HG02759 (cell line): ENCODE measurements at regions not wholly inside any gene's neighbourhood (a gene's known extent, or its start where the extent isn't known, plus 50 kb on each side); places are given as distances from the start of the nearest gene placed in this dataset.
A peak's percentile ranks its signal among the peaks of the same experiment; 100 is the strongest.

ENCODE experiments used
- ATAC-seq: cut with Tn5 transposase; IDR thresholded peaks from one replicate; pipeline ENCODE4 v1.9.1; 2021; ENCODE audit warnings: mild to moderate bottlenecking, moderate library complexity; ENCODE audit not compliant: unreplicated experiment

DNA sequence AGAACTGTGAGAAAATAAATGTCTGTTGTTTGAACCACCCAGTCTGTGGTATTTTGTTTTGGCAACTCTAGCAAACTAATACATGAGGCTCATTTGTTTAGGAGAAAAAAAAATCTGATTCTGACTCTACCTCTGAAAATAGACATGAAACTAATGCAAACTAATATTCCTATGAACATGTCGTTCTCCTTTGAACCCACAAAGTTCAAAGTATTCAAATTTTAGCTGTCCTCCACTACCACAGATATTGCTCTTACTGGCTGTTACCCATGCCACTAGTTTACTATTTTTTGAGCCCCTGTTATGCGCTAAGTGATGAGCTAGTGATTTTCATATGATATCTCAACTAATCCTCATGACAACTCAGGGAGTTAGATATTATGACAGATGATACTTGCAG lies 58.8 kb upstream of the ZNF804B start:
- peak; percentile 58 for ATAC-seq

GRCh38 chr7:88694207-88694606 lies 65.3 kb upstream of the ZNF804B start:
- no peak for ATAC-seq

DNA sequence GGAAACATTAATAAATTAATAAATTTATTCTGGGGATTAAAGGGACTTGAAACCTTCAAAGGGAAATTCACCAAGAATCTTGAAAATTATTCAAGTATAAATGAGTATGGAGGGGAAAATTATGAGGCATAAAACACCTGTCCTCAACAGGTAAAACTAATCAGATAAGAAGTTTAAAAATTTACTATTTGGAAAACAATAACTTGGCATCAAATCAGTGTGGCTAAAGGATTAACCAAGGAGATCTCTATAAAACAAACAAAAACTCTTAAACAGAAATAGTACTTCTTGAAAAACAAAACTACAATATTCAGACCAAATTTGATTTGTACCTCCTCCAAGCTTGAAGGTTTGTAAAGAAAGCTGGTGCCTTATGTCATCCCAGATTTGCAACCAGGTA lies 66.4 kb upstream of the ZNF804B start:
- ATAC-seq = no peak

DNA sequence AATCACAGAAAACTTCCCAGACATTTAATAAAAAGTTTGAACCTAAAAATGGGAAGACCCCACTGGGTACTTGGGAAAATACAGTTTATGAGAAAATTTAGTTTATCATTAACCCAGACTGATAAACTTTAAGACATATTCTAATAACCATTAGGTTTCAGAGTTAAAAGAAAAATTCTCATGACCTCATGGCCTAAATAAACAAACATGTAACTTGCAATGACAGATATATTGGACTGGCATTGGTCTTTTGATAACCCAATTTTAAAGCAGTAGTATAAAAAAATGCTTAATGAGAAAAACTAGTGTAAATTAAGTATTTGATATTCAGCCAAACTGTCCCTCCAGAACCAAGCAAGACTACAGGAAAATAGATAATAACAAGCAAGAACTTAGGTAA lies 67.0 kb upstream of the ZNF804B start:
- ATAC-seq = no peak

- no peak for ATAC-seq
Observed at GRCh38 chr7:88689821-88690220, 69.7 kb upstream of the ZNF804B start.

DNA sequence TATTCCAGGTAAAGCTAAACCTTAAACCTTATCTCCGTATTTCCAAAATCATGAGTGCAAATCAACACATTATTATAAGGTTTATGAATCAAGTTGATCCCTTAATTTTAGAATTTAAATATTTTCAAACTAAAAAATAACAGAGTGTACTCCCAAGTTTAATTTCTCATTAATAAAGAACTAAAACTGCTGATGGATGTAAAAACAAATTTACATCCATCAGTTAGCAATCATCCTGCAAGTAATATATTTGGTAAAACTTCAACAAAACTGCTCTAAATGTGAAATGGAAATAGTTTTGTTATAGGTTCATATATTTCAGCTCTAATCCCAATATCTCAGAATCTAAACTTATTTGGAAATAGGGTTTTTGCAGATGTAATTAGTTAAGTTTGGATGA lies 71.3 kb upstream of the ZNF804B start:
- no peak for ATAC-seq

DNA sequence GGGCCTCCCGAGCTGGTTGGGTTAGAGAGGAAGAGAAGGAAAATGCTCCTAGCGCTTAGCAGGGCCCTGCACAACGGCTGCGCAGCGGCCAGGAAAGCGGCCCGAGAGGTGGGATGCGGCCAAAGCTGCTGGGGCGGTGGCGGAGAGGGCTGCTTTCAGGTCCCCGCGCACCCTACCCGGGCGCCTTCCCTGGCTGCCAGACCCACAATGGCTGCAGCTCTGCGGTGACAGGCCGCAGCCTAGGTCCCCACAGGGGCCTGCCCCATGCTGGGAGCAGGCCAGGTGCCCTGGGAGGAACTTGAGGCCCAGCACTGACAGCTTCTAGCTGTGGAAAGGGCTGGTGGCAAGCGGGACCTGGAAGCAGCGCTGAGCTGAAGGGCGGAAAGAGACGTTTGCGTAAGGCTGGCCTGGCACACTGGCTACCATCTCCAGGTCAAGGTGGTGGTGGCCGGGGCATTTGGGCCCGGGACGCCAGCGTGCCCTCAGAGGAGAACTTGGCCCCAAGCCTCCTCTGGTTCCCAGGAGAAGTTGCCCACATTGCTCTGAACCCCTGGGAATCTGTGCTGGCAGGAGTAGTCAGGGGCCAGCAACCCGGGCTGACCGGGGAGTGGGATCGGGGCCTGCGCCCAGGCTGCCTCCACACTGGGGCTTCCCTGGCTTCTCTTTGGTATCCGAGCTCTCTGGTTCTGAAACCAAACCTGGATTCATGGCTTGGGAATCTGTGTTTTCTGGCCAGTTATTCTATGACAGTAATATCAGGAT lies 72.9 kb upstream of the ZNF804B start:
- no peak for ATAC-seq

DNA sequence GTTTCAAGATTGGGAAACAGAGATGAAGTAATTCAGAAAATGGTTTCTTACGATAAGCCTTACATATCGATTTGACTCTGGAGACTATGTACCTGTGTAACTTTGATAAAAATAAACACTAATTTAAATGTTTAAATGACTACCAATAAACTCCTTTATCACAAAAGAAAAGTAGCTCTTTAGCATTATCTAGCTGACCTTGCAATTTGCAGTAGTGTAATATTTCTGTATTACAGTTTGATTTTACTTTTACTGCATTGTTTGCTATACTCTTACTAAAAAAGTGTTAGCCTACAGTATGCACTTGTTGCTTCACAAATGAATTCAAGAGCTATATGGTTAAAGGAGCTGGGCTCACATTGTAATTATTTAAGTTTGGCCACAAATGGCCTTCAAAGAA lies 77.8 kb upstream of the ZNF804B start:
- no peak for ATAC-seq

DNA sequence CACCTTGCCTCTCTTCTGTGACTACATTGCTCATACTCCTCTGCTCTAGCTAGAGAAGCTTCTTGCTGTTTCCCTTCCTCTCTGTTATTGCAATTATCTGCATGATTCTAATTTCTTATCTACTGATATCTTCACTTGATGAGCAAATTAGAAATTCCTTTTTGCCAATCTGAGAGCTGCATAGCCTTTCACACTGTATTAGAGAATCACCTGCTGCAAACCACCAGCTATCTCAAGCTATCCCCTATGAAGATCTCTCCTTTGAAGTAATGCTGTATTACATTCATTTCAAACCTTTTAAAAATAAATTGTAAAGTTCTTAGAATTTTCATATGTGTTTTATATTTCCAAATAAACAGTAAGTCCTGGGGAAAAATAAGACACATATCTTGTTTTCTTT lies 89.0 kb upstream of the ZNF804B start:
- no peak for ATAC-seq

GRCh38 chr7:88669913-88670312 lies 89.6 kb upstream of the ZNF804B start:
- ATAC-seq = no peak

DNA sequence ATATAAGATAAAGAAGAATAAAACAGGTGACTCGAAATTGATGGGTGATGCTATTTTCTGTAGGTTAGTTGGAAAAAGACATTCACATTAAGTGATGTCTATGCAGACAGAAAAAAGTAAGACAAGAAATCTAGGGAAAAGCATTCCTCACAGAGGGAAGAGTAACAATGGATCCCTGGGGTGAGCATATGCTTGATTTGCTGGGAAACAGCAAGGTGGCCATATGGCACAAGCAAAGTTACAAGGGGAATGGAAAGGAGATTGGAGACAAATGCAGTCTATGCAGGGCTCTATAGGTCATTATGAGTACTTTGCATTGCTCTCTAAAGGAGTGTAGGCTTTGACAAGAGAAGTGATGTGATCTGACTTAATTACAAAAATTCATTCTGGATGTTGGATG lies 90.9 kb upstream of the ZNF804B start:
- ATAC-seq = no peak

DNA sequence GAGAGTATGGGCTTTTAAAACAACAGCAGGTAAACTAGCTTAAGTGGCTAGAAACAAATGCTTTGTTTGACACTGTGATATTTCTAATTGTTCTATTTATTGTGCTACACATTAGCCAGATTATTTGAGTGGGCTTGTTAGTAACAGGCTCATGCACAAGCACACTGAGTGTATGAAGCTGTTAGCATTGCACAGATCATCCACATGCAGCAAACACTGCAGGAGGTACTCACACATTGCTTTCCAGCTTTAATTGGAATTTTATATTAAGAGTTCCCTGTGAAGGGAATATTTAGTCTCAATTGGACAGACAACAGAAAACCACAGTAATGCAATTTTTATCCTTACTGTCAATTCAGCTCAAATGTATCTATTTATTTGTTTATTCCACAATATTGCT lies 92.9 kb upstream of the ZNF804B start:
- no peak for ATAC-seq

DNA sequence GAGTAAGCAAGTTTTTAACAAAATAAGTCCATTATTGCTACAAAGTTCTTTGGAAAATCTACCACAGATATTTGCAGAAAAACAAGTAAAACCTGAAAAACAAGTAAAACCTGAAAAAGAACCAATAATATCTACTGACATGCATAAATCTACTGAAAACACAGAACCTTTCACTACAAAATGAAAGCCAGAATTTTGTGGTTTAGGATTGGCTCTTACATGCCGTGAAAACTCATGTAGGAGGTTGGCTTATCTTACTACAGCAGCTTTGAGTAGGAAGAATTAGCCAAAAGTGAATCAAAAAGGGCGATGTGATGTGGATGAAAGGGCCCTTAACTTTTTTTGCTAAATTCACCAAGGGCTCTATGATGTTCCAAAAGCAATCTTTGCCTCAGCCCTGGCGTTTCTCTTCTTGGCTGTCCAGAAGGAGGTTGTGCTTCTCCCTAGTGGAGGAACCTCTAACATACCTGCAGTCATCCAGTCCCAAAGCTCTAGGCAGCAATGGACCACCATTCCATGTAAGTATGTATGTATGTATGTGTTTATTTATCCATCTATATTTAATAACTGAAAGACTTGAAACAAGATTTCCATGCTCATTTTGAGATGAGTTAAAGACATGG lies 93.5 kb upstream of the ZNF804B start:
- no peak for ATAC-seq

DNA sequence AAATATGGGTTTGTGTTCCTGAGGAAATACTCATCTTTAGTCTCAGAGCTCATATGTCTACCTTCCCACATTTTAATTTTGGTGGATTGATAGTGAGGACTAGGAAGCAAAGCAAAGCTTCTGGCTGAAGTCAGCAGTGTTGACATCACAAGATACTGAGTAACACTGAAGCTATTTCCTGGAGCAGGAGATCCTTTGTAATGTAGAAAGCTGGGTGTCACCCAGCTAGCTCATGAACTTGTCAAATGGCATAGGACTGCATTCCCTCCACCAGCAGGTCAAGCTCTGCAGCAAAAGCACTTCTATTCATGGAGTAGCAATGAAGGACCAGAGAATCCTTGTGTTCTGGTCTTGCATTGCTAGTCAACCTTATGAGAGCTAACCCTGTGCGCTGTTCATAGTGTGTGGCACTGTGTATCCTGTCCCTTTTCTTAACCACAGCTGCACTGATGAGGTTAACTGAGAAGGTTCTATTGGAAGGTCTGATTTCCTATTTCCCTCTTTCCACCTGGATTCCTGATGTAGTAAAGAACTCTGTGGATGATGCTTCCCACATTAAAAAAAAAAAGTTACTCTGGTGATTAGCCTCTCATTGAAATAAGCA lies 94.8 kb upstream of the ZNF804B start:
- ATAC-seq = no peak

GRCh38 chr7:88661921-88662320 lies 97.6 kb upstream of the ZNF804B start:
- ATAC-seq = no peak

DNA sequence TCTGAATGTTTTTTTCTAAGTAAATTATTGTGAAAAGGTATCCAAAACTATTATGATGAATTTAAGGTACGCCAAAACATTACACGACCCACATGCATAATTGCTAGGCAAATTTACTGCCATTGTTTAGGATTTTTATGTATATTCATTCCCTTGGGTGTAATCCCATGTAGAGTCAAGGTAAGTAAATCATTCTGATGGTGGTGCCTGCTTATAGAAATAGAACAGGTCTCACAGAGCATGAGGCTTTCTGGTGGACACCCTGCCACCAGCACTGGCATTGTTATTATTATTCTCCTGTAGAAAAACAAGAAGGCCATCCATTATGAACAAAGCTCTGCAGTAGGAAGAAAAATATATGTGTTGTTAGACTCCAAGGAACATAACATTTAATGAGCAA lies 111.7 kb upstream of the ZNF804B start:
- ATAC-seq = no peak

- no peak for ATAC-seq
Observed at GRCh38 chr7:88638583-88638982, 120.9 kb upstream of the ZNF804B start.

- ATAC-seq = no peak
Observed at GRCh38 chr7:88637795-88638194, 121.7 kb upstream of the ZNF804B start.

DNA sequence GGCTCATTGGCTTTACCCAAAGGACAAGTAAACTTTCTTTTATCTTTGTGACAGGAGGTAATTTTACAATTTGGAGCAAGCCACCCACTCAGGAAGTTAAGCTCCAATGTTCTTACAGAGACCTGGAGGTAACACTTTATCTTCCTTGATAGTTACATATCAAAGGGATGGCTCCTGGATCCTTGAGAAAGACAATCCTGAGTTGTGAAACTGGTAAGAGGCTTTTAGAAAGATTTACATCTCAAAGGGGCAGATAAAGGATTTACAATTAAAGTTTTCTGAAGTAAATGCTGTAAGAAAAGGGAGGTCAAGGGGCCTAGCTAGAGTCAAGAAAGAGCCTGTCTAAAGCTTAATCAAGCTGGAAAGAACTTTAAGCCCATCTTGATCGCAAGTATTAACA lies 124.4 kb upstream of the ZNF804B start:
- ATAC-seq = no peak

GRCh38 chr7:88629559-88629958 lies 129.9 kb upstream of the ZNF804B start:
- no peak for ATAC-seq

- ATAC-seq = peak; percentile 99
Observed at GRCh38 chr7:88628363-88629085, 131.0 kb upstream of the ZNF804B start.

DNA sequence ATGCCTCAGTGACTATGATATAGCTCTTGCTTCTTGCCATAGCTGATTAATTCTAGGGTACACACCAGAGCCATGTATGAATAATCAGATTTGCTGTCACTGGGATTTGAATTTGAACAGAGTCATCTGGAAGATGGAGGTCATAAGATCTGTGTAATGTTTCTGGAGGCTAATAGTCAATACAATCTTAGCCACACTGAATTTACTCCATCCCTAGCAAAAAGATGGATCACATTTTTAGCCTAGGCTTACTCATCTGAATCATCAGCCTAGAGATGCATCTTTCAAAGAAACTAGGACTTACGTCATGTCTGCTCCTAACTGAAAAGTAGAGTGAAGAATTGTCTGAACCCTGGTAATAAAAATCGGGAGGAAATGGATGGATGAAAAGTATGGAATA lies 142.3 kb upstream of the ZNF804B start:
- no peak for ATAC-seq
